GM12891 (cell line): ENCODE measurements at regions not wholly inside any gene's neighbourhood (a gene's known extent, or its start where the extent isn't known, plus 50 kb on each side); places are given as distances from the start of the nearest gene placed in this dataset.

Source experiments
- POLR2A ChIP-seq: IDR thresholded peaks from 2 replicates; pipeline ENCODE4 v1.6.1; 2011; ENCODE audit warnings: low read depth, low read length, control low read depth
- POLR2AphosphoS5 ChIP-seq: IDR thresholded peaks from 2 replicates; pipeline ENCODE4 v1.6.1; 2011; ENCODE audit warnings: low read depth, low read length, control low read depth
- POU2F2 ChIP-seq: IDR thresholded peaks from 2 replicates; pipeline ENCODE4 v1.6.1; 2011; ENCODE audit warnings: low read depth, mild to moderate bottlenecking, control low read depth, low read length, moderate library complexity
- SPI1 ChIP-seq: IDR thresholded peaks from 2 replicates; pipeline ENCODE4 v1.6.1; 2011; ENCODE audit warnings: low read depth, low read length, control low read depth
- TAF1 ChIP-seq: IDR thresholded peaks from 2 replicates; pipeline ENCODE4 v1.6.1; 2011; ENCODE audit warnings: low read depth, low read length, control low read depth

DNA sequence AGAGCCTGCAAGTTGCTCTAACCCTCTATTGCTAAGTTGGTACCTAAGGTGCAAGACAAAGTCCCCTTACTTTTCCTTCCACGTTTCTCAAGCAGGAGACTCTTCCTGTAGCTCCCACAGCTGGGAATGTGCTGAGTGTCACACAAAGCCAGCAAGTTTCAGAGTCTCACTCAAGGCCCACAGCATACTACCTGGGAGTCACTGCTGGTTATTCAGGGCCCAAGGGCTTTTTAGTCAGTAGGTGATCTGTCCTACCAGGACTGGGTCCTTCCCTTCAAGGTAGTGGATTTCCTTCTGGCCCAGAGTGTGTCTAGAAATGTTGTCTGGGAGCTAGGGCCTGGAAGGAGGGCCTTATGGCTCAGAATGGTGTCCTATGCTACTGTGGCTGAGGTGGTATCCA is 261.9 kb upstream of the CITED2 start:
- TF ChIP-seq POLR2A, result no peak
- no peak for TF ChIP-seq SPI1
- no peak for TF ChIP-seq POLR2AphosphoS5
- no peak for TF ChIP-seq POU2F2
- no peak for TF ChIP-seq TAF1
